ENCODE measurements at regions not wholly inside any gene's neighbourhood (a gene's known extent, or its start where the extent isn't known, plus 50 kb on each side); places are given as distances from the start of the nearest gene placed in this dataset.

DNA sequence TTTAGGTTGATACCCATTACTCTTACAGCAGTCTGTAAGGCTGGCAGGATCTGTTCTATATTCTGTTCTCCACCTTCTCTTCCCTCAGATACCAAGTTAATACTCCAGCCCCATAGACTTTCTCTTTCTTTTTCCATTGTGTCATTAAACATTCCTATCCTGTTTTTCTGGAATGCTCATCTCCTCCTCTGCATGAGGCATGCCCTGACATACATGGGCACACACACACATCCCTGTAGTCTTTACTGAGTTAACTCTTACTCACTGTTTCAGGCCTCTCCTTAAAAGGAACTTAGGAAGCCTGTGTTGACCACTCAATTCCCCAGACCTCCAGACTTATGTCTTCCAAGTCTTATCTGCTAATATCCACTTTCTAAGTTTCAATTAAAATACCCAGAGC, 476.8 kb downstream of the METTL15 start:
- TF ChIP-seq CTCF (conservative IDR thresholded peaks at IDR 0.05; ENCODE audit: low read depth, low read length), result no peak
- no peak for TF ChIP-seq EZH2 (IDR thresholded peaks at IDR 0.05; ENCODE audit: low read length, unreplicated experiment)
